HG02884 (cell line): ENCODE measurements at regions not wholly inside any gene's neighbourhood (a gene's known extent, or its start where the extent isn't known, plus 50 kb on each side); places are given as distances from the start of the nearest gene placed in this dataset.
"Not testable (repeated sequence)": the region's sequence is repeated elsewhere in the genome, so short reads cannot be mapped to it uniquely, and the experiment has no call there.

Experiments
- ATAC-seq: cut with Tn5 transposase; IDR thresholded peaks from one replicate; pipeline ENCODE4 v1.9.1; 2021; ENCODE audit warnings: mild to moderate bottlenecking, moderate library complexity; ENCODE audit not compliant: unreplicated experiment

GRCh38 chr20:48492015-48492714 is 335.6 kb downstream of the PREX1 start:
- ATAC-seq: no peak

GRCh38 chr20:48490961-48491831 is 336.6 kb downstream of the PREX1 start:
- ATAC-seq: no peak

GRCh38 chr20:48490341-48490740 is 337.5 kb downstream of the PREX1 start:
- not testable (repeated sequence) for ATAC-seq

GRCh38 chr20:48489656-48490055 is 338.1 kb downstream of the PREX1 start:
- ATAC-seq: no peak

GRCh38 chr20:48489046-48489463 is 338.7 kb downstream of the PREX1 start:
- ATAC-seq: no peak

- not testable (repeated sequence) for ATAC-seq
Measured at GRCh38 chr20:48488334-48489034, 339.3 kb downstream of the PREX1 start.

- ATAC-seq: no peak
Measured at GRCh38 chr20:48486065-48486464, 341.7 kb downstream of the PREX1 start.

GRCh38 chr20:48485153-48485552 is 342.6 kb downstream of the PREX1 start:
- ATAC-seq: not testable (repeated sequence)

- no peak for ATAC-seq
Measured at GRCh38 chr20:48483334-48484066, 344.3 kb downstream of the PREX1 start.

GRCh38 chr20:48482790-48483189 is 345.0 kb downstream of the PREX1 start:
- ATAC-seq: no peak

GRCh38 chr20:48480216-48480772 is 347.5 kb downstream of the PREX1 start:
- no peak for ATAC-seq

- no peak for ATAC-seq
Measured at GRCh38 chr20:48478806-48479585, 348.8 kb downstream of the PREX1 start.

GRCh38 chr20:48478370-48478769 is 349.4 kb downstream of the PREX1 start:
- no peak for ATAC-seq

GRCh38 chr20:48476854-48477253 is 350.9 kb downstream of the PREX1 start:
- no peak for ATAC-seq

- no peak for ATAC-seq
Measured at GRCh38 chr20:48474022-48474421, 353.8 kb downstream of the PREX1 start.

GRCh38 chr20:48471759-48472408 is 355.9 kb downstream of the PREX1 start:
- ATAC-seq: no peak

GRCh38 chr20:48471176-48471575 is 356.6 kb downstream of the PREX1 start:
- ATAC-seq: no peak

GRCh38 chr20:48470141-48470540 is 357.7 kb downstream of the PREX1 start:
- no peak for ATAC-seq

- no peak for ATAC-seq
Measured at GRCh38 chr20:48469026-48469425, 358.8 kb downstream of the PREX1 start.
